Activated T-cell treated with anti-CD3 and anti-CD28 coated beads, Interleukin-2, amount 50 U/mL, for 48 hours (primary cell): ENCODE measurements at regions not wholly inside any gene's neighbourhood (a gene's known extent, or its start where the extent isn't known, plus 50 kb on each side); places are given as distances from the start of the nearest gene placed in this dataset.
"Not testable (repeated sequence)": the region's sequence is repeated elsewhere in the genome, so short reads cannot be mapped to it uniquely, and the experiment has no call there.

Experiments used
- DNase-seq, 2 experiments: peaks; one replicate each; pipeline ENCODE4 v3.0.0-alpha.2; 2020

- no peak for DNase-seq
Measured at GRCh38 chr13:46498650-46499049, 54.3 kb upstream of the LRCH1 start.

DNA sequence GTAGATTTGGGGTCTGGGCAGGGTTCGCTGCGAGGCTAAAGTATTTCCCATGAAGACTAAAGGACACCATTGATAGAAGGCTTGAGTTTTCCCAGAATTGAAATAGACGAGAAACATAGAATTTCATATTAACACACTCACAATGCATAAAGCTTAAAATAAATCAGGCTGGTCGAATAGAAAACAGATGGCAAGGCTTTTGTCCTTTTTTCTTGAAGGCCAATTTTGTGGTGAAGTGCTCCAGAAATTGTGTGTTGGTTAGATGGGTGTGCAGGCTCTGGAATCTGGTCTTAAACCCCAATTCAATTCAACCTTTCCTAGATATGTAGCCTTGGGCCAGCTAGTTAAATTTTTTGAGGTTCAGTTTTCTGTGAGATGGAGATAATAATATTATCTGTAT lies 56.9 kb upstream of the LRCH1 start:
- DNase-seq = no peak

DNA sequence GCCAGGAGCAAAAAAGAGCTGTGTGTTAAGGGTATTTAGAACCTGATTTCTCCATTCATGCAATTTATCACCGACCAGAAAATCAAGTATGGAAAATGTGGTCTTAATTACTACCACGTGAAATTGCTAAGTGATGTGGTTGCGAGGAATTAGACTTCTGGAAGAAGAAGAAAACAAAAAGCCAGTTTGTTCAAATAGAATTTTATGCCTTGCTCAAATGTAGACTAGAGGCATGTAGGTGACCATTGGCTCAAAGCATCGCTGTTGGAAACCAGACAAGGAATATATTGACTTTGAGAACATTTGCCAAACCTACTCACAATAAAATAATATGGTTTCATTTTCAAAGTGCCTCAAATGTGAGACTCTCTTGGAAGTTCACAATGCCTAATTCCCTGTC lies 57.3 kb upstream of the LRCH1 start:
- DNase-seq = no peak

DNA sequence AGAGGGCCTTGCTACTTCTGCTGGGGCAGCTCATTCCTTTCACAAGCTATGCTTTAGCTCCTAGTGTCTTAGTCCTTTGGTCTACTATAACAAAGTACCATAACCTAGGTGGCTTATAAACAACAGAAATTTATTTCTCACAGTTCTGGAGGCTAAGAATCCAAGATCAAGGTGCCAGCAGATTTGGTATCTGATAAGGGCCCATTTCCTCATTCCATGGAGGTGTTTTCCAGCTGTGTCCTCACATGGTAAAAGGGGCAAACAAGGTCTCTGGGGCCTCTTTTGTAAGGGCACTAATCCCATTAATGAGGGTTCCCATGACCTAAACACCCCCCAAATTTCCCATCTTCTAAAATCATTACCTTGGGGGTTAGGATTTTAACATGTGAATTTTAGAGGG lies 57.9 kb upstream of the LRCH1 start:
- DNase-seq = no peak

DNA sequence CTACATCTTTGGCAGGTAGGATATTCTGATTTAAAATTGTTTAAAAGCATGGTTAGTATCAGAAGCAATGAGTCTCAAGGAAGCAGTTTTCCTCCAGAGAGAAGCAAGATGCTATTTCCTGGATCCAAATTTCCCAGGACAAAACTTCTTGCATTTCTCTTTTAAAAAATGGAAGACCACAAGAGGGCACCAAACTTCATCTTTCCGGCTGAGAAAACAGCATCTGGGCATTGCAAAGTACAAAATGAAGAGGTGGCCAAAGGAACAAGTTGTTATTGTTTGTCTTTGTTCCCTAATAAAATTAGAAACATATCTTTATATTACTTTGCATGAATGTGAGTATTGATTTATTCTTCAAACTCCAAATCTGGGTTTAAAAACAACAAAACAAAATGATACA lies 60.0 kb upstream of the LRCH1 start:
- no peak for DNase-seq

- no peak for DNase-seq
Measured at GRCh38 chr13:46491641-46492040, 61.3 kb upstream of the LRCH1 start.

DNA sequence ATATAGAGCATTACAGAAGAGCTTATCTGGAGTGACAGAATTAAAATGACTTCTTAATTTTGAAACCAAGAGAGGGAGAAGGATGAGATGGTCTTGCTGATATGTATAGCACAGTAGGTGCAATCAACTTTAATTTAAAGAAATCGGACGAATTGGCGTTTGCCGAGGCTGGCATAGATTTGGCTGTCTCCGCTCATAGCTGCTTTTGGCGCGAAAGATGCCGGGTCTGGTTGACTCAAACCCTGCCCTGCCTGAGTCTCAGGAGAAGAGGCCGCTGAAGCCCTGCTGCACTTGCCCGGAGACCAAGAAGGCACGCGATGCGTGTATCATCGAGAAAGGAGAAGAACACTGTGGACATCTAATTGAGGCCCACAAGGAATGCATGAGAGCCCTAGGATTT lies 62.3 kb upstream of the LRCH1 start:
- not testable (repeated sequence) for DNase-seq

GRCh38 chr13:46490129-46490528 lies 62.8 kb upstream of the LRCH1 start:
- DNase-seq = no peak

DNA sequence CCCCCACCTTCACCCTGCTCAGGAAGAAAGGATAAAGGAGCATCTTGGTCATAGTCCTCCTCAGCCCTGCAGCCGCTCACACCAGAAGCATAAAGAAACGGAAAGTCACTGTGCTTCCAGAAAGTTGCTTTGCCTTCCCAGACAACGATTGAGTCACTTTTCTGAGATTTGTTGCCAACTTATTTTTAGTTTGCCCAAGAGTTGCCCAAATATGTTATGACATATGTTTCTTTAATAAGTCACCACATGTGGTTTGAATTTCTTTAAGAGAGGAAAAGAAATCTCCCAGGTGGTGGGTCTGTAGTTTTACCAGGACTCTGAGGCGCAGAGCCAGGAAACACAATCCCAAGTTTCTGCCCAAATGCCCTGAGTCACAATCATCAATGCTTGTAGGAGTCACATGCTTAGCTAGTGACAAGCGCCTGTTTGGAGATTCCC lies 63.4 kb upstream of the LRCH1 start:
- no peak for DNase-seq

GRCh38 chr13:46487748-46488147 lies 65.2 kb upstream of the LRCH1 start:
- DNase-seq = no peak

GRCh38 chr13:46486270-46486669 lies 66.7 kb upstream of the LRCH1 start:
- DNase-seq = no peak

GRCh38 chr13:46484561-46484960 lies 68.4 kb upstream of the LRCH1 start:
- DNase-seq = no peak

DNA sequence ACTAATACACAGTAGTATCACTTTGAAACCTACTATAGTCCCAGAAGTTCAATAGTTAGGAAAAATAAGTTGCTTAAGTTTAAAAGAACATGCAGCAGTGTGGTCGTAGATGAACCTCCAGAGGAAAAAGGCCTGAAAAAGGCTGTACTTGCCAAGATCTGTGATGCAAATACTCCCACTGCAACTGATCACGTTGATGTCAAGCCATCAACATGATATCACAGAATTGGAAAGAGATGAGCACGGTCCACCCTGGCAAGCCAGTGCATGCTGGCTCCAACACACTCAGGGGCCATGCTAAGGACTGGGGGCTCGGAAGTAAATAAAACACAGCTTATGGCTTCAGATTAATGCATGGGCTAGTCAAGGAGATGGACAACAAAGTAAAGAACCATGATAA lies 71.8 kb upstream of the LRCH1 start:
- DNase-seq = no peak

- no peak for DNase-seq
Measured at GRCh38 chr13:46480131-46480530, 72.8 kb upstream of the LRCH1 start.

DNA sequence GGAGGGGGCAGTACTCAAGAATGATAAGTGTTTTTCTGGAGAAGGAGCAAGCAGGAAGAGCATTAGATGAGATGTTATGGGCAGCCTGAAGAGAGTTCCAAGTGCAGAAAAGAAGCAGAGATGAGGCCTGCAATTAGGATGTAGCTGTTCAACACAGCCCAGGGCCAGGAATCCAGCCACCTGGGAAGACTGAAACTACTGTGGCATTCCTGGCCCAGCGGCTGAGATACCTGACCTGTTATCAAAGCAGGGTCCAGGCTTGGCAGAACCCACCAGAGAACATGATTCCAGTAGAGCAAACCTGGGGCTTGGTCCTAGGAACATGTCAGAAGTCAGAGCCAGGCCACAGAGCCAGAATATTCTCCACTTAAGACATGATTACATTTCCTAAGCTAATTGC lies 73.3 kb upstream of the LRCH1 start:
- DNase-seq = no peak

GRCh38 chr13:46479283-46479682 lies 73.7 kb upstream of the LRCH1 start:
- DNase-seq = no peak

GRCh38 chr13:46478651-46479050 lies 74.3 kb upstream of the LRCH1 start:
- DNase-seq = no peak

DNA sequence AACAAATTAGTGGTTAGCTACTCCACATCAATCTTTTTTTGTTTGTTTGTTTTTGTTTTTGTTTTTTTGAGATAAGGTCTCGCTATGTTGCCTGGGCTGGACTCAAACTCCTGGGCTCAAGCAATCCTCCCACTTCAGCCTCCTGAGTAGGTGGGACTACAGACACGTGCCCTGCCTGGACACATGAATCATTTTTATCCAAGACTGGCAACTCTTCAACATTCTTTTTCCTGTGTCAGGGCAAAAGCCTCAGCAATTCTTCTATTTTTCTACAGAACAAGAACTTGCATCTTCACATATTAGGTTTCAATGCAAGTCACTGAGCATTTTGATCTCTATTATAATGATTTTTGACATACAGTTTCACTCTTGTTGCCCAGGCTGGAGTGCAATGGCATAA lies 76.8 kb upstream of the LRCH1 start:
- no peak for DNase-seq

DNA sequence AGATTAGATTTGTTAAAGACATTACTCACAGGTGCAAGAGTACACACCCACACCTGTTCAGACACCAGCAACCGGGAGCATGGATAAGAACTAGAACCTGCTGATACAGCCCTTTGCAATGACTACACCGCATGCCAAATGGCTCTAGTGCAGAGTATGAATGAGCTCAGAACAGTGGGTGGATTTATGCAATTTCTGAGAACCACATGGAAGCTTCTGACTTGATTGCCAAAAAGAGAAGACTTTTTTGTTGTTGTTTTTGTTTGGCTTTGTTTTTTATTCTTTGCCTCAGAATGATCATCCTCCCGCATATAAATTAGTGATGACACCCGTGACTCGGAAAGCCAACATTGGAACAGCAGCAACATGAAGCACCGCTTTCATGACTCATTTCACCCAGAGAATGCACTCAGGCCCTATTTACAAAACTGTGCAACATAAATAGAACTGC lies 77.4 kb upstream of the LRCH1 start:
- no peak for DNase-seq

- DNase-seq = no peak
Measured at GRCh38 chr13:46473806-46474205, 79.2 kb upstream of the LRCH1 start.

DNA sequence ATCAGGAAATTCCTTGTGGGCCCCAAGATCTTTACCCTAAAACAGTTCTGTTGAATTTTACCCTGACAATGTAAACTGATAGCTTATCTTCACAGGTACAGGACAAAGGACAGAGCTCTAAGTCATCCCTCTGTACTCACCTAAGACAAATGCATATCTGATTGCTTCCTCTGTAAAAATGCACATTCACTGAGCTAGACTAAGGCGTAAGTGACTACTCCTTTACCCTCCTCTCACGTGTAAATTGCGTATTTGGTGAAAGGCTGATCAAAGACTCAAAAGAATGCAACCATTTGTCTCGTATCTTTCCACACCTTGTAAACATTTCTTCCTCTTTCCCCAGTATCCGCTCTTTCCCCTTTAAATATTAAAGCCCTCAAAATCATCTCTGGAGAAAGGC lies 80.6 kb upstream of the LRCH1 start:
- DNase-seq = no peak

- not testable (repeated sequence) for DNase-seq
Measured at GRCh38 chr13:46469699-46470098, 82.6 kb upstream of the RUBCNL start.

DNA sequence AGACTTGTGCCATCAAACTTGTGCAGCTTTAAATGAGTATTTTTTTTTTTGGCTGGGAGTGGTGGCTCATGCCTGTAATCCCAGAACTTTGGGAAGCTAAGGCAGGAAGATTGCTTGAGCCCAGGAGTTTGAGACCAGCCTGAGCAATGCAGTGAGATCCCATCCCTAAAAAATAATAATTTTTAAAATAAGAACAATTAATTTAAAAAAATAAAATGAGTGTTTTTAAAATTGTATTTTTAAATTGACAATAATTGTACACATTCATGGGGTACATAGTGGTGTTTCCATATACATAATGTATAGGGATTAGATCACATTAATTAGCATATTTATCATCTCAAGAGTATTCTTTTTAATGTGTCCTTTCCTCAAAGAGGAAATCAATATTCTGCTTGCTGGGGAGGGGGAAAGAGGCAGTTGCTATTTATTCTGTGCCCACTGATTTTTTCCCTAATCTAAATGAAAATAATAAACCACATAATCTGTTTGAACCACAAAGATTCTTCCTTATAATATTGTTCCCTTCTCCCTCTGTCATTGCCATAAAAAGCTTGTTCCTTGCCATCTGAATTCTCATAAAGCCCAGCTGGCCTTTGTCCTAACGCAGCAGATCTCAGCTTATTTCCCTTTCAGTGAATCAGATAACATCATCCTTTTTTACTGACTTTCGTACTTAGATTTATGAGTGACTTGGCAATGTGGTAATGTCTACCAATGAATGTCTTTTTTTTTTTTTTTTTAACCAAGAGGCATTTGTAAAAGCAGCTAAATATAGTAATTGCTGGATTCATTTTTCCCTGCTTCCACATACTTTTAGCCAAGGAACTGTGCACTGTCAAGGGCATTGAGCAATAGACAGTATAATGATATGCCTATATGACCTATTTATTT lies 81.8 kb upstream of the RUBCNL start:
- no peak for DNase-seq

- DNase-seq = not testable (repeated sequence)
Measured at GRCh38 chr13:46467694-46468093, 80.6 kb upstream of the RUBCNL start.

DNA sequence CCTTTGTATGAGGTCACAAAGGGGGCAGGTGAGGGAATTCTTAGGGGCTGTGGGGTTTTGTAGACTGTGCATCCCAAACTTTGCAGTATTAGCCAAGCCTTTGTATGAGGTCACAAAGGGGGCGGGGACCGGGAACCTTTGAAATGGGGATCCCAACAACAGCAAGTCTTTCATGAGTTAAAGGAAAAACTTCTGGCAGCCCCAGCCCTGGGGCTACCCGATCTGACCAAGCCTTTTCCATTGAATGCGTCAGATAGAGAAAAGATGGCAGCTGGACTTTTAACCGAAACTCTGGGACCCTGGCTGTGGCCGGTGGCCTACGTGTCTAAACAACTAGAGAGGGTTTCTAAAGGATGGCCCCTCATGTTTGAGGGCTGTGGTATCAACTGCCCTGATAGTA lies 79.0 kb upstream of the RUBCNL start:
- not testable (repeated sequence) for DNase-seq
